ENCODE measurements at regions not wholly inside any gene's neighbourhood (a gene's known extent, or its start where the extent isn't known, plus 50 kb on each side); places are given as distances from the start of the nearest gene placed in this dataset.

GRCh38 chr4:42265782-42266602, 113.5 kb upstream of the BEND4 start:
- no peaks in the 10 kb centered on the region for H3K36me3 ChIP-seq
- H3K27me3 ChIP-seq = no peaks in the 10 kb centered on the region
- no peak for TF ChIP-seq CTCF (IDR thresholded peaks at IDR 0.05; ENCODE audit: low read depth, low read length)
- H3K9me3 ChIP-seq (ENCODE audit: low read depth) = no peaks in the 10 kb centered on the region
- H3K27ac ChIP-seq = no peak overlapping the region
- DNase-seq (ENCODE audit: low read depth in 1 of 2, low spot score in 1 of 2) = no peak
- H3K4me1 ChIP-seq (ENCODE audit: low read depth) = no peaks in the 10 kb centered on the region
- H3K4me3 ChIP-seq = no peak overlapping the region

GRCh38 chr4:42267724-42268123, 115.3 kb upstream of the BEND4 start:
- no peak for TF ChIP-seq CTCF (IDR thresholded peaks at IDR 0.05; ENCODE audit: low read depth, low read length)
- Histone ChIP-seq H3K9me3 (ENCODE audit: low read depth) (no peaks in the 10 kb centered on the region), H3K36me3 (no peaks in the 10 kb centered on the region), H3K27me3 (no peaks in the 10 kb centered on the region), H3K27ac (no peak overlapping the region), H3K4me3 (no peak overlapping the region), H3K4me1 (ENCODE audit: low read depth) (no peaks in the 10 kb centered on the region)
- no peak for DNase-seq (ENCODE audit: low read depth in 1 of 2, low spot score in 1 of 2)

- Histone ChIP-seq H3K4me3 (no peak overlapping the region), H3K9me3 (ENCODE audit: low read depth) (no peaks in the 10 kb centered on the region), H3K36me3 (no peaks in the 10 kb centered on the region), H3K27me3 (no peaks in the 10 kb centered on the region), H3K27ac (no peak overlapping the region), H3K4me1 (ENCODE audit: low read depth) (no peaks in the 10 kb centered on the region)
- no peak for TF ChIP-seq CTCF (IDR thresholded peaks at IDR 0.05; ENCODE audit: low read depth, low read length)
- no peak for DNase-seq (ENCODE audit: low read depth in 1 of 2, low spot score in 1 of 2)
Observed at GRCh38 chr4:42268824-42269223, 116.4 kb upstream of the BEND4 start.

GRCh38 chr4:42271096-42271495, 118.6 kb upstream of the BEND4 start:
- DNase-seq (ENCODE audit: low read depth in 1 of 2, low spot score in 1 of 2) = no peak
- Histone ChIP-seq H3K27ac (no peak overlapping the region), H3K36me3 (no peaks in the 10 kb centered on the region), H3K9me3 (ENCODE audit: low read depth) (no peaks in the 10 kb centered on the region), H3K27me3 (no peaks in the 10 kb centered on the region), H3K4me3 (no peak overlapping the region), H3K4me1 (ENCODE audit: low read depth) (no peaks in the 10 kb centered on the region)
- no peak for TF ChIP-seq CTCF (IDR thresholded peaks at IDR 0.05; ENCODE audit: low read depth, low read length)

- DNase-seq (ENCODE audit: low read depth in 1 of 2, low spot score in 1 of 2) = no peak
- Histone ChIP-seq H3K4me3 (no peak overlapping the region), H3K4me1 (ENCODE audit: low read depth) (no peaks in the 10 kb centered on the region), H3K36me3 (no peaks in the 10 kb centered on the region), H3K27ac (no peak overlapping the region), H3K27me3 (no peaks in the 10 kb centered on the region), H3K9me3 (ENCODE audit: low read depth) (no peaks in the 10 kb centered on the region)
- no peak for TF ChIP-seq CTCF (IDR thresholded peaks at IDR 0.05; ENCODE audit: low read depth, low read length)
Observed at GRCh38 chr4:42277291-42277690, 120.0 kb upstream of the SHISA3 start.
